H54 (cell line): ENCODE measurements at regions not wholly inside any gene's neighbourhood (a gene's known extent, or its start where the extent isn't known, plus 50 kb on each side); places are given as distances from the start of the nearest gene placed in this dataset.
"Not testable (repeated sequence)": the region's sequence is repeated elsewhere in the genome, so short reads cannot be mapped to it uniquely, and the experiment has no call there.

Experiments
- DNase-seq: peaks from one replicate; pipeline ENCODE4 v3.0.0; 2011; ENCODE audit warnings: low spot score, mixed read lengths; ENCODE audit not compliant: insufficient read length
- FAIRE-seq: peaks from 3 replicates; lab custom pipeline; 2011; peaks lifted over from hg19 to GRCh38; lab: Jason Lieb, UNC
- POLR2A ChIP-seq: IDR thresholded peaks from 2 replicates; pipeline ENCODE4 v1.6.1; 2011; ENCODE audit warnings: low read depth, mild to moderate bottlenecking, low read length

- TF ChIP-seq POLR2A, result no peak
- FAIRE-seq (no peak), DNase-seq (no peak)
These were observed 336.6 kb upstream of the API5 start for GRCh38 chr11:42975180-42975529.

- no peak for FAIRE-seq
- TF ChIP-seq POLR2A, result no peak
- no peak for DNase-seq
These were observed 335.1 kb upstream of the API5 start for GRCh38 chr11:42976636-42977217.

GRCh38 chr11:42992594-42992993 is 319.2 kb upstream of the API5 start:
- TF ChIP-seq POLR2A, result no peak
- DNase-seq, result no peak
- no peak for FAIRE-seq

- TF ChIP-seq POLR2A, result no peak
- no peak for DNase-seq
- FAIRE-seq, result no peak
These were observed 315.1 kb upstream of the API5 start for GRCh38 chr11:42996421-42997307.

- not testable (repeated sequence) for DNase-seq, FAIRE-seq
These were observed 306.9 kb upstream of the API5 start for GRCh38 chr11:43004879-43005278.

GRCh38 chr11:43010042-43010441 is 301.8 kb upstream of the API5 start:
- DNase-seq (no peak), FAIRE-seq (no peak)
- TF ChIP-seq POLR2A, result no peak

- TF ChIP-seq POLR2A, result no peak
These were observed 299.2 kb upstream of the API5 start for GRCh38 chr11:43012606-43013005.

GRCh38 chr11:43021466-43021865 is 290.3 kb upstream of the API5 start:
- no peak for TF ChIP-seq POLR2A
- DNase-seq, result no peak
- FAIRE-seq, result no peak

More at GRCh38 chr11:43012606-43013005, 299.2 kb upstream of the API5 start:
- no peak for FAIRE-seq
- DNase-seq, result no peak

GRCh38 chr11:43034341-43034740 is 277.5 kb upstream of the API5 start:
- TF ChIP-seq POLR2A, result no peak
- FAIRE-seq (no peak), DNase-seq (no peak)

GRCh38 chr11:43035086-43035485 is 276.7 kb upstream of the API5 start:
- FAIRE-seq (no peak), DNase-seq (no peak)
- no peak for TF ChIP-seq POLR2A

- no peak for TF ChIP-seq POLR2A
- no peak for DNase-seq
- FAIRE-seq, result no peak
These were observed 258.0 kb upstream of the API5 start for GRCh38 chr11:43053638-43054412.

GRCh38 chr11:43067681-43068080 is 244.1 kb upstream of the API5 start:
- TF ChIP-seq POLR2A, result no peak
- DNase-seq (no peak), FAIRE-seq (no peak)

GRCh38 chr11:43071338-43071737 is 240.5 kb upstream of the API5 start:
- FAIRE-seq, result no peak
- TF ChIP-seq POLR2A, result no peak
- no peak for DNase-seq

- FAIRE-seq (no peak), DNase-seq (no peak)
- no peak for TF ChIP-seq POLR2A
These were observed 239.7 kb upstream of the API5 start for GRCh38 chr11:43072096-43072495.
